Skeletal muscle tissue (tissue), 3 donors: ENCODE measurements at regions not wholly inside any gene's neighbourhood (a gene's known extent, or its start where the extent isn't known, plus 50 kb on each side); places are given as distances from the start of the nearest gene placed in this dataset.
A peak's percentile ranks its signal among the peaks of the same experiment; 100 is the strongest.
"Not testable (repeated sequence)": the region's sequence is repeated elsewhere in the genome, so short reads cannot be mapped to it uniquely, and the experiment has no call there.

Experiments used
- H3K27ac ChIP-seq: one replicate; pipeline ENCODE4 v1.7.0; 2013; ENCODE audit warnings: mild to moderate bottlenecking, low read depth, low read length, inconsistent platforms
- H3K27me3 ChIP-seq, 3 donors: one replicate each; pipeline ENCODE4 v1.7.0; 2013; ENCODE audit warnings: low read length in 3 of 3; ENCODE audit not compliant: control insufficient read depth in 3 of 3, insufficient read depth in 3 of 3
- H3K36me3 ChIP-seq, 3 donors: one replicate each; pipeline ENCODE4 v1.7.0; 2013; ENCODE audit warnings: low read length in 3 of 3; ENCODE audit not compliant: control insufficient read depth in 3 of 3, insufficient read depth in 3 of 3
- H3K4me1 ChIP-seq, 3 donors: one replicate each; pipeline ENCODE4 v1.7.0; 2013; ENCODE audit warnings: low read length in 3 of 3, mild to moderate bottlenecking in 3 of 3; ENCODE audit not compliant: control insufficient read depth in 3 of 3, insufficient read depth in 3 of 3
- H3K4me3 ChIP-seq, 3 donors: one replicate each; pipeline ENCODE4 v1.7.0; 2013; ENCODE audit warnings: low read length in 3 of 3
- H3K9ac ChIP-seq, 3 donors: one replicate each; pipeline ENCODE4 v1.7.0; 2013; ENCODE audit warnings: low read length in 3 of 3, mild to moderate bottlenecking in 3 of 3, moderate library complexity in 2 of 3, low read depth in 1 of 3
- H3K9me3 ChIP-seq, 3 donors: one replicate each; pipeline ENCODE4 v1.7.0; 2013; ENCODE audit warnings: low read length in 3 of 3; ENCODE audit not compliant: control insufficient read depth in 3 of 3
- donor health status: Osteomylitis.

- Histone ChIP-seq H3K4me3 (no peak overlapping the region), H3K27me3 (no peaks in the 10 kb centered on the region), H3K4me1 (peaks cover 0 to 9% (median 7%) of the 10 kb centered on the region in 3 donors), H3K36me3 (no peaks in the 10 kb centered on the region), H3K9me3 (peaks cover 0 to 2% (median 0%) of the 10 kb centered on the region in 3 donors), H3K27ac (no peak overlapping the region), H3K9ac (no peak overlapping the region)
Observed at GRCh38 chr15:56797720-56798275, 64.5 kb upstream of the ZNF280D start.

- Histone ChIP-seq H3K9me3 (peaks cover 0 to 5% (median 4%) of the 10 kb centered on the region in 3 donors), H3K27ac (peak overlapping the region; percentile 53), H3K9ac (no peak overlapping the region), H3K4me1 (peaks cover 0 to 9% (median 7%) of the 10 kb centered on the region in 3 donors), H3K36me3 (no peaks in the 10 kb centered on the region), H3K4me3 (no peak overlapping the region), H3K27me3 (no peaks in the 10 kb centered on the region)
Observed at GRCh38 chr15:56795502-56795901, 62.2 kb upstream of the ZNF280D start.

- H3K4me3 ChIP-seq, result no peak overlapping the region
- peak overlapping the region; percentile 53 for H3K27ac ChIP-seq
- H3K27me3 ChIP-seq, result no peaks in the 10 kb centered on the region
- H3K36me3 ChIP-seq, result no peaks in the 10 kb centered on the region
- H3K9ac ChIP-seq, result no peak overlapping the region
- H3K4me1 ChIP-seq, result peaks cover 0 to 9% (median 7%) of the 10 kb centered on the region in 3 donors
- H3K9me3 ChIP-seq, result peaks cover 2 to 5% (median 4%) of the 10 kb centered on the region in 3 donors
Observed at GRCh38 chr15:56794553-56795329, 61.4 kb upstream of the ZNF280D start.

- Histone ChIP-seq H3K9ac (no peak overlapping the region), H3K27ac (peak overlapping the region; percentile 53), H3K36me3 (no peaks in the 10 kb centered on the region), H3K4me3 (no peak overlapping the region), H3K9me3 (peaks cover 2 to 5% (median 4%) of the 10 kb centered on the region in 3 donors), H3K4me1 (peaks cover 0 to 9% (median 7%) of the 10 kb centered on the region in 3 donors), H3K27me3 (no peaks in the 10 kb centered on the region)
Observed at GRCh38 chr15:56794165-56794552, 60.9 kb upstream of the ZNF280D start.

GRCh38 chr15:56792211-56792610, 58.9 kb upstream of the ZNF280D start:
- no peak overlapping the region for H3K9ac ChIP-seq
- peaks cover 4 to 8% (median 5%) of the 10 kb centered on the region in 3 donors for H3K9me3 ChIP-seq
- H3K27me3 ChIP-seq, result no peaks in the 10 kb centered on the region
- no peak overlapping the region for H3K4me3 ChIP-seq
- H3K36me3 ChIP-seq, result no peaks in the 10 kb centered on the region
- H3K27ac ChIP-seq, result no peak overlapping the region
- H3K4me1 ChIP-seq, result peaks cover 0 to 7% (median 5%) of the 10 kb centered on the region in 3 donors

GRCh38 chr15:56791521-56791920, 58.2 kb upstream of the ZNF280D start:
- H3K9me3 ChIP-seq, result not testable (repeated sequence)

GRCh38 chr15:56788359-56788758, 55.0 kb upstream of the ZNF280D start:
- H3K4me3 ChIP-seq, result no peak overlapping the region
- no peak overlapping the region for H3K27ac ChIP-seq
- no peaks in the 10 kb centered on the region for H3K4me1 ChIP-seq

More at GRCh38 chr15:56791521-56791920, 58.2 kb upstream of the ZNF280D start:
- not testable (repeated sequence) for H3K36me3 ChIP-seq, H3K27ac ChIP-seq, H3K4me3 ChIP-seq, H3K4me1 ChIP-seq, H3K9ac ChIP-seq, H3K27me3 ChIP-seq

GRCh38 chr15:56786966-56787365, 53.7 kb upstream of the ZNF280D start:
- Histone ChIP-seq H3K4me3 (no peak overlapping the region), H3K36me3 (no peaks in the 10 kb centered on the region), H3K9ac (no peak overlapping the region), H3K27me3 (no peaks in the 10 kb centered on the region), H3K27ac (no peak overlapping the region), H3K9me3 (peaks cover 4 to 5% (median 4%) of the 10 kb centered on the region in 3 donors), H3K4me1 (no peaks in the 10 kb centered on the region)

More at GRCh38 chr15:56788359-56788758, 55.0 kb upstream of the ZNF280D start:
- no peaks in the 10 kb centered on the region for H3K27me3 ChIP-seq
- H3K9ac ChIP-seq, result no peak overlapping the region
- peaks cover 4 to 8% (median 5%) of the 10 kb centered on the region in 3 donors for H3K9me3 ChIP-seq
- H3K36me3 ChIP-seq, result no peaks in the 10 kb centered on the region

GRCh38 chr15:56783857-56784661, 50.8 kb upstream of the ZNF280D start:
- H3K4me1 ChIP-seq, result no peaks in the 10 kb centered on the region
- H3K9me3 ChIP-seq, result peaks cover 0 to 4% (median 2%) of the 10 kb centered on the region in 3 donors
- H3K9ac ChIP-seq, result no peak overlapping the region
- no peak overlapping the region for H3K4me3 ChIP-seq
- H3K36me3 ChIP-seq, result no peaks in the 10 kb centered on the region
- H3K27me3 ChIP-seq, result no peaks in the 10 kb centered on the region
- no peak overlapping the region for H3K27ac ChIP-seq
